GM12878 (cell line): ENCODE measurements at regions not wholly inside any gene's neighbourhood (a gene's known extent, or its start where the extent isn't known, plus 50 kb on each side); places are given as distances from the start of the nearest gene placed in this dataset.

ENCODE experiments used
- ATAC-seq: fragments of 200-7000 bp; cut with Tn5 transposase; 3 replicates; pipeline ENCODE4 v1.9.1; 2020; ENCODE audit warnings: mild to moderate bottlenecking, moderate library complexity
- BruUV-seq: library from RNA; stranded (reverse); fragments of 400-500 nt; replicated peaks from 2 replicates; lab custom pipeline; 2021; lab: Mats Ljungman, UMichigan
- CTCF ChIA-PET: fragments of 300-600 bp; sonication (Branson Sonifier 250); formaldehyde crosslinking; extraction: SDS; loops from one replicate; lab custom pipeline; 2021; ENCODE audit warnings: inconsistent platforms; lab: Yijun Ruan, JAX
- POLR2A ChIA-PET: fragments of 350-600 bp; formaldehyde crosslinking; extraction: SDS; loops from one replicate; lab custom pipeline; 2021; ENCODE audit warnings: inconsistent platforms; lab: Charles Lee
- RAD21 ChIA-PET: fragments of 300-600 bp; sonication (Branson Sonifier 250); formaldehyde crosslinking; loops from one replicate; lab custom pipeline; 2023; ENCODE audit warnings: antibody characterized with exemption; ENCODE audit not compliant: unreplicated experiment; lab: Charles Lee
- SMC1A ChIA-PET: fragments of 300-600 bp; sonication (Branson Sonifier 250); formaldehyde crosslinking; loops from one replicate; lab custom pipeline; 2023; ENCODE audit not compliant: unreplicated experiment, uncharacterized antibody; lab: Charles Lee
- DNase-seq: peaks from one replicate; pipeline ENCODE4 v3.0.0-alpha.2; 2011; ENCODE audit warnings: low read depth, low spot score
- FAIRE-seq: peaks from 3 replicates; lab custom pipeline; 2011; peaks lifted over from hg19 to GRCh38; lab: Jason Lieb, UNC
- H2AFZ ChIP-seq: 2 replicates; pipeline ENCODE4 v1.6.0; 2011; ENCODE audit warnings: low read depth, low read length, control low read depth; ENCODE audit not compliant: control insufficient read depth
- H3K27ac ChIP-seq: 2 replicates; pipeline ENCODE4 v1.5.1; 2011; ENCODE audit warnings: control low read depth; ENCODE audit not compliant: control insufficient read depth, insufficient read depth
- H3K27me3 ChIP-seq, 2 experiments: replicated peaks in 1 of 2; 2 replicates each; pipeline versions ENCODE4 v1.6.0 to v1.6.1; 2011; ENCODE audit warnings: low read length in 1 of 2; ENCODE audit not compliant: control insufficient read depth in 2 of 2, insufficient read depth in 2 of 2
- H3K36me3 ChIP-seq, 2 experiments: 2 replicates each; pipeline ENCODE4 v1.5.1; 2011; ENCODE audit warnings: low read length in 1 of 2; ENCODE audit not compliant: control insufficient read depth in 2 of 2, insufficient read depth in 2 of 2
- H3K4me1 ChIP-seq: 2 replicates; pipeline ENCODE4 v1.6.1; 2011; ENCODE audit warnings: mild to moderate bottlenecking, low read length, moderate library complexity, mixed read lengths; ENCODE audit not compliant: control insufficient read depth, insufficient read depth
- H3K4me2 ChIP-seq: 2 replicates; pipeline ENCODE4 v1.6.0; 2011; ENCODE audit warnings: control low read depth; ENCODE audit not compliant: control insufficient read depth, insufficient read depth
- H3K4me3 ChIP-seq: fragments of 200-600 bp; sonication (generic); 2 replicates; pipeline ENCODE4 v1.5.1; 2016
- H3K79me2 ChIP-seq: 2 replicates; pipeline ENCODE4 v1.6.0; 2011; ENCODE audit warnings: low read length; ENCODE audit not compliant: control insufficient read depth, insufficient read depth
- H3K9ac ChIP-seq: 2 replicates; pipeline ENCODE4 v1.8.0; 2011; ENCODE audit warnings: low read length, control low read depth, mixed read lengths; ENCODE audit not compliant: control insufficient read depth, insufficient read depth
- H3K9me3 ChIP-seq: replicated peaks from 3 replicates; pipeline ENCODE4 v1.5.1; 2011; ENCODE audit warnings: mild to moderate bottlenecking, low read length; ENCODE audit not compliant: control insufficient read depth, insufficient read depth
- H4K20me1 ChIP-seq: 2 replicates; pipeline ENCODE4 v1.6.0; 2011; ENCODE audit not compliant: control insufficient read depth, insufficient read depth
- BCL11A ChIP-seq: IDR thresholded peaks from 2 replicates; pipeline ENCODE4 v1.6.1; 2011; ENCODE audit warnings: low read depth, low read length
- CBX5 ChIP-seq: sonication (generic); IDR thresholded peaks from 2 replicates; pipeline ENCODE4 v1.6.1; 2016; ENCODE audit warnings: low read depth, moderate library complexity, mild to moderate bottlenecking, inconsistent platforms
- FOXM1 ChIP-seq: IDR thresholded peaks from 2 replicates; pipeline ENCODE4 v1.6.1; 2012; ENCODE audit warnings: low read depth, mild to moderate bottlenecking, inconsistent platforms, low read length, moderate library complexity
- HDAC6 ChIP-seq: fragments of 200-600 bp; sonication (generic); IDR thresholded peaks from one replicate; pipeline ENCODE4 v1.8.0; 2017; ENCODE audit warnings: antibody characterized with exemption; ENCODE audit not compliant: unreplicated experiment
- IKZF2 ChIP-seq, 2 experiments: fragments of 450-650 bp; IDR thresholded peaks; 2 replicates each; pipeline ENCODE4 v1.6.1; 2017; ENCODE audit warnings: mild to moderate bottlenecking in 2 of 2, moderate library complexity in 2 of 2
- KDM1A ChIP-seq: fragments of 200-600 bp; sonication (generic); IDR thresholded peaks from 2 replicates; pipeline ENCODE4 v1.6.1; 2016; ENCODE audit warnings: borderline replicate concordance
- NRF1 ChIP-seq: conservative IDR thresholded peaks from 2 replicates; pipeline ENCODE4 v1.6.1; 2011; ENCODE audit warnings: mild to moderate bottlenecking, low read depth, low read length, improper control_type of control experiment
- RAD21 ChIP-seq: IDR thresholded peaks from 2 replicates; pipeline ENCODE4 v1.6.1; 2011; ENCODE audit warnings: mild to moderate bottlenecking, low read depth, low read length, moderate library complexity; ENCODE audit not compliant: insufficient read depth
- RAD51 ChIP-seq: fragments of 450-650 bp; IDR thresholded peaks from 2 replicates; pipeline ENCODE4 v1.6.1; 2016; ENCODE audit warnings: moderate library complexity, mild to moderate bottlenecking, inconsistent platforms
- STAT3 ChIP-seq: IDR thresholded peaks from 2 replicates; pipeline ENCODE4 v1.6.1; 2011; ENCODE audit warnings: low read depth, low read length, improper control_type of control experiment
- TCF12 ChIP-seq: IDR thresholded peaks from 2 replicates; pipeline ENCODE4 v1.6.1; 2011; ENCODE audit warnings: low read depth, mild to moderate bottlenecking, low read length
- ZNF24 ChIP-seq: fragments of 450-650 bp; IDR thresholded peaks from 2 replicates; pipeline ENCODE4 v1.6.1; 2017; ENCODE audit warnings: antibody characterized with exemption, mild to moderate bottlenecking
- ZNF274 ChIP-seq: IDR thresholded peaks from one replicate; pipeline ENCODE4 v1.8.0; 2011; ENCODE audit not compliant: insufficient read length, insufficient read depth
- WGBS: methylation state at CpG from one replicate; pipeline ENCODE4 v1.1.6; 2016; ENCODE audit warnings: low lambda C conversion rate; ENCODE audit not compliant: insufficient replicate concordance, insufficient coverage; ENCODE audit errors: missing lambda C conversion rate; 5-methylcytosine and 5-hydroxymethylcytosine counted together
- in situ Hi-C: fragments of 300-500 bp; cut with MboI; formaldehyde crosslinking; loops from 9 replicates; pipeline ENCODE4 v1.14.3; 2018; ENCODE audit warnings: mixed read lengths
- intact Hi-C: fragments of 100-400 bp; cut with micrococcal nuclease; formaldehyde crosslinking; loops from one replicate; pipeline ENCODE4 v1.14.2; 2022; ENCODE audit not compliant: unreplicated experiment
- TF ChIP-seq, protein P1 (sequence below): IDR thresholded peaks from 2 replicates; pipeline ENCODE4 v1.6.1; 2012; ENCODE audit warnings: mild to moderate bottlenecking, low read depth, low read length
- TF ChIP-seq, protein P2 (sequence below): fragments of 450-650 bp; IDR thresholded peaks from 2 replicates; pipeline ENCODE4 v1.6.1; 2016; ENCODE audit warnings: mild to moderate bottlenecking, moderate library complexity, borderline replicate concordance
- TF ChIP-seq, protein P3 (sequence below): fragments of 450-650 bp; IDR thresholded peaks from 2 replicates; pipeline ENCODE4 v1.6.1; 2017; ENCODE audit warnings: low read depth, mild to moderate bottlenecking, moderate library complexity

DNA sequence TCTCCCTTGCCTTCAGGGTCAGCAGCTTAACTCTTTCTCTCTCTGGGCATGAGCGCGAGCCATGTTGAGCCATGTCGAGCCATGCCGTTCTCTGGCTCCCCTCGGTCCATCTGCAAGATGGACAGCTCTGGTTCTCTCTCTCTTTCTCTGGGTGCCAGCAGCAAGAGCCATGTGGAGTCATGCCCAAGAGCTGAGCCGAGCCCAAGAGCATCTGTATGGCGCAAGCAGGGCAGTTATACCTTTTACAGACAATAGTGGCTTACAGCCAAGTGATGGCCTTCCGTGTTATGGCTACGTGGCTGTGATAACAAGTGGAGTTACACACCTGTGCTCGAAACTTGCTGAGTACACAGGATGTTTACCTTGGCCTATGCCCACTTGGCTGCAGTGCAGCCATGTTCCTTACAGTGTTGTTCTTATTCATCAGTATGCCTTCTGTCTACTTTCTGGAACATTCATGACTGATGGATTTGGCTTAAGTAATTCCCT, 327.7 kb downstream of the GLRX3 start (continued):
- TF ChIP-seq RAD21 = no peak
- TF ChIP-seq HDAC6 = no peak
- TF ChIP-seq CBX5 = no peak
- TF ChIP-seq TCF12 = no peak
- TF ChIP-seq STAT3 = no peak

DNA sequence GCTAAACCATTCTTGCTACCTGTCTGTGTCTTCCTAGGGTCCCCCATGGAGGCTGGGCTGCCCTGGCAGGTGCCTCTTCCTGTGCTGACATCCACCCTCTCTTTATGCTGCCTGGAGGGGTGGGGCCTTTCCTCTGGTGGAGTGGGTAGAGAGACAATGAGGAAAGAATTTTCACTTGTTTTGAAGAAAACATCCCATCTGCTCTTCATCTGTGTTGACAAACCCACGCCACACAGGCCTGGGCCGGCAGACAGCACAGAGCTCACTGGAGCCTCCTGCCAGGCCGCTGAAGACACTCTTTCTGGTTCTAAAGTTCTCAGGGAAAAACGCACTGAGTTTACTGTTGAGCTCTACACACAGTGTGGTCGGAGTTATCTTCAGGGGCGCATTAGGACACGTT, 328.2 kb downstream of the GLRX3 start:
- H3K36me3 ChIP-seq = no peaks in the 10 kb centered on the region
- H4K20me1 ChIP-seq = no peaks in the 10 kb centered on the region
- no peaks in the 10 kb centered on the region for H3K27me3 ChIP-seq
- in situ Hi-C loops (no loop called here), intact Hi-C loops (no loop called here)
- no peaks in the 10 kb centered on the region for H3K4me1 ChIP-seq
- FAIRE-seq = no peak
- ChIA-PET RAD21 (no interaction called here), POLR2A (no interaction called here), CTCF (no interaction called here), SMC1A (no interaction called here)
- no peak for ATAC-seq
- no peak overlapping the region for H3K4me2 ChIP-seq
- H3K9me3 ChIP-seq = no peaks in the 10 kb centered on the region
- no TSS peak for BruUV-seq
- H3K27ac ChIP-seq = no peak overlapping the region
- no peak for DNase-seq
- no peaks in the 10 kb centered on the region for H3K79me2 ChIP-seq
- 12% methylated on average over 7 of the region's 7 CpGs for WGBS
- no peak overlapping the region for H3K4me3 ChIP-seq
- no peak overlapping the region for H3K9ac ChIP-seq
- H2AFZ ChIP-seq = no peak overlapping the region
- no peak for TF ChIP-seq ZNF274
- no peak for TF ChIP-seq FOXM1
- TF ChIP-seq ZNF24 = no peak
- no peak for TF ChIP-seq NRF1
- no peak for TF ChIP-seq KDM1A
- TF ChIP-seq IKZF2 (IDR thresholded peaks at IDR 0.05) = no peak
- TF ChIP-seq, protein P1, sequence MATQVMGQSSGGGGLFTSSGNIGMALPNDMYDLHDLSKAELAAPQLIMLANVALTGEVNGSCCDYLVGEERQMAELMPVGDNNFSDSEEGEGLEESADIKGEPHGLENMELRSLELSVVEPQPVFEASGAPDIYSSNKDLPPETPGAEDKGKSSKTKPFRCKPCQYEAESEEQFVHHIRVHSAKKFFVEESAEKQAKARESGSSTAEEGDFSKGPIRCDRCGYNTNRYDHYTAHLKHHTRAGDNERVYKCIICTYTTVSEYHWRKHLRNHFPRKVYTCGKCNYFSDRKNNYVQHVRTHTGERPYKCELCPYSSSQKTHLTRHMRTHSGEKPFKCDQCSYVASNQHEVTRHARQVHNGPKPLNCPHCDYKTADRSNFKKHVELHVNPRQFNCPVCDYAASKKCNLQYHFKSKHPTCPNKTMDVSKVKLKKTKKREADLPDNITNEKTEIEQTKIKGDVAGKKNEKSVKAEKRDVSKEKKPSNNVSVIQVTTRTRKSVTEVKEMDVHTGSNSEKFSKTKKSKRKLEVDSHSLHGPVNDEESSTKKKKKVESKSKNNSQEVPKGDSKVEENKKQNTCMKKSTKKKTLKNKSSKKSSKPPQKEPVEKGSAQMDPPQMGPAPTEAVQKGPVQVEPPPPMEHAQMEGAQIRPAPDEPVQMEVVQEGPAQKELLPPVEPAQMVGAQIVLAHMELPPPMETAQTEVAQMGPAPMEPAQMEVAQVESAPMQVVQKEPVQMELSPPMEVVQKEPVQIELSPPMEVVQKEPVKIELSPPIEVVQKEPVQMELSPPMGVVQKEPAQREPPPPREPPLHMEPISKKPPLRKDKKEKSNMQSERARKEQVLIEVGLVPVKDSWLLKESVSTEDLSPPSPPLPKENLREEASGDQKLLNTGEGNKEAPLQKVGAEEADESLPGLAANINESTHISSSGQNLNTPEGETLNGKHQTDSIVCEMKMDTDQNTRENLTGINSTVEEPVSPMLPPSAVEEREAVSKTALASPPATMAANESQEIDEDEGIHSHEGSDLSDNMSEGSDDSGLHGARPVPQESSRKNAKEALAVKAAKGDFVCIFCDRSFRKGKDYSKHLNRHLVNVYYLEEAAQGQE = no peak
- TF ChIP-seq HDAC6 = no peak
- TF ChIP-seq, protein P2, sequence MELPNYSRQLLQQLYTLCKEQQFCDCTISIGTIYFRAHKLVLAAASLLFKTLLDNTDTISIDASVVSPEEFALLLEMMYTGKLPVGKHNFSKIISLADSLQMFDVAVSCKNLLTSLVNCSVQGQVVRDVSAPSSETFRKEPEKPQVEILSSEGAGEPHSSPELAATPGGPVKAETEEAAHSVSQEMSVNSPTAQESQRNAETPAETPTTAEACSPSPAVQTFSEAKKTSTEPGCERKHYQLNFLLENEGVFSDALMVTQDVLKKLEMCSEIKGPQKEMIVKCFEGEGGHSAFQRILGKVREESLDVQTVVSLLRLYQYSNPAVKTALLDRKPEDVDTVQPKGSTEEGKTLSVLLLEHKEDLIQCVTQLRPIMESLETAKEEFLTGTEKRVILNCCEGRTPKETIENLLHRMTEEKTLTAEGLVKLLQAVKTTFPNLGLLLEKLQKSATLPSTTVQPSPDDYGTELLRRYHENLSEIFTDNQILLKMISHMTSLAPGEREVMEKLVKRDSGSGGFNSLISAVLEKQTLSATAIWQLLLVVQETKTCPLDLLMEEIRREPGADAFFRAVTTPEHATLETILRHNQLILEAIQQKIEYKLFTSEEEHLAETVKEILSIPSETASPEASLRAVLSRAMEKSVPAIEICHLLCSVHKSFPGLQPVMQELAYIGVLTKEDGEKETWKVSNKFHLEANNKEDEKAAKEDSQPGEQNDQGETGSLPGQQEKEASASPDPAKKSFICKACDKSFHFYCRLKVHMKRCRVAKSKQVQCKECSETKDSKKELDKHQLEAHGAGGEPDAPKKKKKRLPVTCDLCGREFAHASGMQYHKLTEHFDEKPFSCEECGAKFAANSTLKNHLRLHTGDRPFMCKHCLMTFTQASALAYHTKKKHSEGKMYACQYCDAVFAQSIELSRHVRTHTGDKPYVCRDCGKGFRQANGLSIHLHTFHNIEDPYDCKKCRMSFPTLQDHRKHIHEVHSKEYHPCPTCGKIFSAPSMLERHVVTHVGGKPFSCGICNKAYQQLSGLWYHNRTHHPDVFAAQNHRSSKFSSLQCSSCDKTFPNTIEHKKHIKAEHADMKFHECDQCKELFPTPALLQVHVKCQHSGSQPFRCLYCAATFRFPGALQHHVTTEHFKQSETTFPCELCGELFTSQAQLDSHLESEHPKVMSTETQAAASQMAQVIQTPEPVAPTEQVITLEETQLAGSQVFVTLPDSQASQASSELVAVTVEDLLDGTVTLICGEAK = no peak
- TF ChIP-seq RAD21 = no peak
- TF ChIP-seq, protein P3, sequence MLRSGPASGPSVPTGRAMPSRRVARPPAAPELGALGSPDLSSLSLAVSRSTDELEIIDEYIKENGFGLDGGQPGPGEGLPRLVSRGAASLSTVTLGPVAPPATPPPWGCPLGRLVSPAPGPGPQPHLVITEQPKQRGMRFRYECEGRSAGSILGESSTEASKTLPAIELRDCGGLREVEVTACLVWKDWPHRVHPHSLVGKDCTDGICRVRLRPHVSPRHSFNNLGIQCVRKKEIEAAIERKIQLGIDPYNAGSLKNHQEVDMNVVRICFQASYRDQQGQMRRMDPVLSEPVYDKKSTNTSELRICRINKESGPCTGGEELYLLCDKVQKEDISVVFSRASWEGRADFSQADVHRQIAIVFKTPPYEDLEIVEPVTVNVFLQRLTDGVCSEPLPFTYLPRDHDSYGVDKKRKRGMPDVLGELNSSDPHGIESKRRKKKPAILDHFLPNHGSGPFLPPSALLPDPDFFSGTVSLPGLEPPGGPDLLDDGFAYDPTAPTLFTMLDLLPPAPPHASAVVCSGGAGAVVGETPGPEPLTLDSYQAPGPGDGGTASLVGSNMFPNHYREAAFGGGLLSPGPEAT = no peak
- TF ChIP-seq RAD51 = no peak
- TF ChIP-seq BCL11A = no peak
